ENCODE measurements at regions not wholly inside any gene's neighbourhood (a gene's known extent, or its start where the extent isn't known, plus 50 kb on each side); places are given as distances from the start of the nearest gene placed in this dataset.

DNA sequence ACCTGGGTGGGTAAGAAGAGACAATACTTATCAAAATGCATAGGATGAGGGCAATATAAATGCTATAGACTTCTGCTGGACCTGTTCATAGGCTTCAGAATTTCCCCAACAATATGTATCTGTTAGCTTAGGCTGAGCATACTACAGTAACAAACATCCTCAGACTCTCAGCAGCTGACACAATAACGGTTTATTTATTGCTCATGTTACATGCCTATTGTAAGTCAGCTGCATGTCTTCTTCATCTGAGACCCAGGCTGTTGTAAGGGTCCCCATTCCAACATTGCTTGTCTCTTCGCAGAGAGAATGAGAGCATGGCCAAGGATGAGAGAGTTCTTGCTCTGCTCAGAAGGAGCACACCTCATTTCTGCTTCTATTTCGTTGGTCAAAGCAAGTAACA lies 150.7 kb downstream of the TMEM200C start:
- Histone ChIP-seq H3K36me3 (ENCODE audit: control insufficient read depth, insufficient read depth, low read length) (no peaks in the 10 kb centered on the region), H3K27ac (ENCODE audit: low read length) (no peak overlapping the region), H3K4me3 (ENCODE audit: low read depth in 2 of 2, low read length in 2 of 2) (no peak overlapping the region), H3K4me1 (ENCODE audit: control insufficient read depth, insufficient read depth, low read length) (no peaks in the 10 kb centered on the region), H3K27me3 (ENCODE audit: control insufficient read depth, insufficient read depth, low read length) (no peaks in the 10 kb centered on the region), H3K9me3 (ENCODE audit: control insufficient read depth, insufficient read depth, low read depth, low read length) (no peaks in the 10 kb centered on the region)
- BruUV-seq (replicated peaks), result no TSS peak
- in situ Hi-C loops (cut with HindIII; ENCODE audit: low pct_unique_long_range_greater_than_20kb, low sequenced_read_pairs) (no loop called here), intact Hi-C loops (cut with micrococcal nuclease; ENCODE audit: unreplicated experiment) (no loop called here)
- ChIA-PET POLR2A (no interaction called here), CTCF (no interaction called here)
- no peak for ATAC-seq
- DNase-seq (ENCODE audit: low read depth, low spot score), result no peak
- no peak for TF ChIP-seq SIN3A (IDR thresholded peaks at IDR 0.05; ENCODE audit: borderline replicate concordance, insufficient read depth, low read depth, low read length)
- TF ChIP-seq, protein P1, sequence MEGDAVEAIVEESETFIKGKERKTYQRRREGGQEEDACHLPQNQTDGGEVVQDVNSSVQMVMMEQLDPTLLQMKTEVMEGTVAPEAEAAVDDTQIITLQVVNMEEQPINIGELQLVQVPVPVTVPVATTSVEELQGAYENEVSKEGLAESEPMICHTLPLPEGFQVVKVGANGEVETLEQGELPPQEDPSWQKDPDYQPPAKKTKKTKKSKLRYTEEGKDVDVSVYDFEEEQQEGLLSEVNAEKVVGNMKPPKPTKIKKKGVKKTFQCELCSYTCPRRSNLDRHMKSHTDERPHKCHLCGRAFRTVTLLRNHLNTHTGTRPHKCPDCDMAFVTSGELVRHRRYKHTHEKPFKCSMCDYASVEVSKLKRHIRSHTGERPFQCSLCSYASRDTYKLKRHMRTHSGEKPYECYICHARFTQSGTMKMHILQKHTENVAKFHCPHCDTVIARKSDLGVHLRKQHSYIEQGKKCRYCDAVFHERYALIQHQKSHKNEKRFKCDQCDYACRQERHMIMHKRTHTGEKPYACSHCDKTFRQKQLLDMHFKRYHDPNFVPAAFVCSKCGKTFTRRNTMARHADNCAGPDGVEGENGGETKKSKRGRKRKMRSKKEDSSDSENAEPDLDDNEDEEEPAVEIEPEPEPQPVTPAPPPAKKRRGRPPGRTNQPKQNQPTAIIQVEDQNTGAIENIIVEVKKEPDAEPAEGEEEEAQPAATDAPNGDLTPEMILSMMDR (IDR thresholded peaks at IDR 0.05), result no peak
- TF ChIP-seq POLR2AphosphoS5 (IDR thresholded peaks at IDR 0.05; ENCODE audit: low read depth, low read length), result no peak
- TF ChIP-seq, protein P2, sequence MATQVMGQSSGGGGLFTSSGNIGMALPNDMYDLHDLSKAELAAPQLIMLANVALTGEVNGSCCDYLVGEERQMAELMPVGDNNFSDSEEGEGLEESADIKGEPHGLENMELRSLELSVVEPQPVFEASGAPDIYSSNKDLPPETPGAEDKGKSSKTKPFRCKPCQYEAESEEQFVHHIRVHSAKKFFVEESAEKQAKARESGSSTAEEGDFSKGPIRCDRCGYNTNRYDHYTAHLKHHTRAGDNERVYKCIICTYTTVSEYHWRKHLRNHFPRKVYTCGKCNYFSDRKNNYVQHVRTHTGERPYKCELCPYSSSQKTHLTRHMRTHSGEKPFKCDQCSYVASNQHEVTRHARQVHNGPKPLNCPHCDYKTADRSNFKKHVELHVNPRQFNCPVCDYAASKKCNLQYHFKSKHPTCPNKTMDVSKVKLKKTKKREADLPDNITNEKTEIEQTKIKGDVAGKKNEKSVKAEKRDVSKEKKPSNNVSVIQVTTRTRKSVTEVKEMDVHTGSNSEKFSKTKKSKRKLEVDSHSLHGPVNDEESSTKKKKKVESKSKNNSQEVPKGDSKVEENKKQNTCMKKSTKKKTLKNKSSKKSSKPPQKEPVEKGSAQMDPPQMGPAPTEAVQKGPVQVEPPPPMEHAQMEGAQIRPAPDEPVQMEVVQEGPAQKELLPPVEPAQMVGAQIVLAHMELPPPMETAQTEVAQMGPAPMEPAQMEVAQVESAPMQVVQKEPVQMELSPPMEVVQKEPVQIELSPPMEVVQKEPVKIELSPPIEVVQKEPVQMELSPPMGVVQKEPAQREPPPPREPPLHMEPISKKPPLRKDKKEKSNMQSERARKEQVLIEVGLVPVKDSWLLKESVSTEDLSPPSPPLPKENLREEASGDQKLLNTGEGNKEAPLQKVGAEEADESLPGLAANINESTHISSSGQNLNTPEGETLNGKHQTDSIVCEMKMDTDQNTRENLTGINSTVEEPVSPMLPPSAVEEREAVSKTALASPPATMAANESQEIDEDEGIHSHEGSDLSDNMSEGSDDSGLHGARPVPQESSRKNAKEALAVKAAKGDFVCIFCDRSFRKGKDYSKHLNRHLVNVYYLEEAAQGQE (IDR thresholded peaks at IDR 0.05; ENCODE audit: insufficient read depth in 1 of 2, low read depth in 2 of 2, low read length in 1 of 2), result no peak
- TF ChIP-seq TCF7L2 (IDR thresholded peaks at IDR 0.05; ENCODE audit: low read depth, low read length), result no peak

DNA sequence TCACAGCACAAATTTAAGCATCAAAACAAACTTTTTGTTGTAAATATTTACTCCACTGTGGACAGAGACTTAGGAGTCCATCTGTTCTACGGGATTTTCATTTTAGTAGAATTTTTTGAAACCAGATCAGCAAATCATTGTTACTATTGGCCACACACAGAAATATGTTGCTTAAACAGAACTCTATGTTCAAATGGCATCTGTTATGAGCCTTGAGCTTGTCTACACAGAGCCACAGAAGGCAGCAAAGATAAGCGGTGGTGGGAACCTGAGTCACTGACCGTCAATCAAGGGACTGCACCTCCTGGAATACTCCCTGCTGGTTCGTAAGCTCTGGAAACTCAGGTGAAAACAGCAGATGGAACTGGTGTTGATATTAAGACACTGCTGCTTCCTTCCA lies 156.8 kb downstream of the TMEM200C start:
- Histone ChIP-seq H3K4me3 (ENCODE audit: low read depth in 2 of 2, low read length in 2 of 2) (no peak overlapping the region), H3K27ac (ENCODE audit: low read length) (no peak overlapping the region), H3K4me1 (ENCODE audit: control insufficient read depth, insufficient read depth, low read length) (no peaks in the 10 kb centered on the region), H3K36me3 (ENCODE audit: control insufficient read depth, insufficient read depth, low read length) (no peaks in the 10 kb centered on the region), H3K9me3 (ENCODE audit: control insufficient read depth, insufficient read depth, low read depth, low read length) (no peaks in the 10 kb centered on the region), H3K27me3 (ENCODE audit: control insufficient read depth, insufficient read depth, low read length) (no peaks in the 10 kb centered on the region)
- TF ChIP-seq TCF7L2 (IDR thresholded peaks at IDR 0.05; ENCODE audit: low read depth, low read length), result no peak
- TF ChIP-seq POLR2AphosphoS5 (IDR thresholded peaks at IDR 0.05; ENCODE audit: low read depth, low read length), result no peak
- TF ChIP-seq, protein P1 (IDR thresholded peaks at IDR 0.05), result no peak
- TF ChIP-seq, protein P2 (IDR thresholded peaks at IDR 0.05; ENCODE audit: insufficient read depth in 1 of 2, low read depth in 2 of 2, low read length in 1 of 2), result no peak
- no peak for TF ChIP-seq SIN3A (IDR thresholded peaks at IDR 0.05; ENCODE audit: borderline replicate concordance, insufficient read depth, low read depth, low read length)
- CTCF ChIA-PET, result no interaction called here
- in situ Hi-C loops (cut with HindIII; ENCODE audit: low pct_unique_long_range_greater_than_20kb, low sequenced_read_pairs) (no loop called here), intact Hi-C loops (cut with micrococcal nuclease; ENCODE audit: unreplicated experiment) (no loop called here)
- BruUV-seq (replicated peaks), result no TSS peak
- POLR2A ChIA-PET, result no interaction called here
- DNase-seq (ENCODE audit: low read depth, low spot score) (no peak), ATAC-seq (no peak)

Data from Panc1 (cell line).